HG03354 (cell line): ENCODE measurements at regions not wholly inside any gene's neighbourhood (a gene's known extent, or its start where the extent isn't known, plus 50 kb on each side); places are given as distances from the start of the nearest gene placed in this dataset.

Experiments used
- ATAC-seq: cut with Tn5 transposase; IDR thresholded peaks from one replicate; pipeline ENCODE4 v1.9.1; 2021; ENCODE audit warnings: mild to moderate bottlenecking; ENCODE audit not compliant: unreplicated experiment, poor library complexity, severe bottlenecking

DNA sequence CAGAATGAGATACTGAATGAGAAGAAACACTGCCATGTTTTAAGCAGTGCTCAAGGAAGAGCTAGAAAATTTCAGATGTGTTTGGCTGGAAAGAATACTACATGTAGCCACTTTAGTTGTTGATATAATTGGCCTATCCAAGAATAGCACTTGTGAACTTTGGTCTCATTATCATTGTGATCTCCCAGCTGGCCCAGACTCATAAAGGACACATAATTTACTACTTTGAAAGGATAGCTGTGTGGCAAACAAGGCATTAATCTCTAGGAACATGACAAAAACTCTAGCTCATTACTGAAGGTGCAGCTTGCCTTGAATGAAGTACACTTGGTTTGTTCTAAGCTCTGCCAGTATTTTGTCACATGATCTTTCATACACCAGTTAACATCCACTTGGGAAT lies 356.3 kb downstream of the CSNK1G3 start:
- ATAC-seq, result no peak

DNA sequence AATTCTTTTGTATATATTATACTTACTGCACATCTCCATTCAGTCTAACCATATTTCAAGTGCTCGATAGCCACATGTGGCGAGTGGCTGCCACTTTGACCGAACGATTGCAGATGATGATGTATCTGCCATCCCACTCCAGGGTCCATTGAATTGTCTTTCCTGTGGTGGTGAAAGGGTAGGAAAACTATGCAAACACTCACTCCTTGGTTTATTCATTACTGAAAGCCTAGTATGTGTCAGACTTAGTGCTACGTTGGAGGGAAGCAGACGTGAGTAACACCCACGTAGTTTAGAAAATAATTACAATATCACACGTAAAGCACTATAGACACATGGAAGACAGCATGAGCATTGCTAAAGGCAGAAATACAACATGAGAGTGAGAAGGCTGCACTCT lies 353.7 kb downstream of the CSNK1G3 start:
- ATAC-seq, result no peak

DNA sequence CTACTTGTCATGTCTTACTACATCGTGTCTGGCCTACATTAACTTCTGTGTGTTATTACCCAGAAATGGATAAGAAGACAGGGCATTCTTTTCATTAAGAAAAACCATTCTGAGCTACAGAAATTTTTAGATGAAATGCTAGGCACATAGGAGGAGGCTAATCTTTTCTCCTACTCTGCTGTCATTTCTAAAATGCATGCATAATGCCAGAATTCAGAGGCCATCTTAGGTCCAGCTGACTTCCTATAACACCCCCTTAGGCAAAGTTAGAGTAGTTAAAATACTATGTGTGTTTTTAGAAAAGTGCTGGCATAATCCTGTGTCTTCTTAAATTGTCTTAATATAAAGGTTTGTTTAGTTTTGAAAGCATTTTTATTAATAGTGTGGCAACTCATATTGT lies 352.6 kb downstream of the CSNK1G3 start:
- no peak for ATAC-seq

DNA sequence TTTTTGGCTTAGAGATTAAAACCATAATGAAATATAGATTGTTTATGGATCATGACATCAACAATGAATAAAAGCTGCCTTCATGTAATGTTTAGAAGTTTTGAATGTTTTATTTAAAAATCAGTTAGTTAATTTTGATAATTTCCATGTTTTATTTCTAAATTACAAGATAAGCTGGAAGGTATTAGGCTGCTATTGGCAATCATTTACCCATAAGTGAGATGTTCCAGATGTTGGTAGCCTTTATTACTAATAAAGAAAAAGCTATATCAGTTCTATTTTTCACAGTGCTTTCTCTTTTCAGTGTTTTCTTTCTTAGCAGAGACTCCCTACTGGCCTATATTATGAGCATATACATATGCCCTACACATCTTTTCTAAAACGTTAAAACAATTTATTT lies 347.0 kb downstream of the CSNK1G3 start:
- no peak for ATAC-seq

GRCh38 chr5:123856766-123857165 lies 344.8 kb downstream of the CSNK1G3 start:
- ATAC-seq, result no peak

DNA sequence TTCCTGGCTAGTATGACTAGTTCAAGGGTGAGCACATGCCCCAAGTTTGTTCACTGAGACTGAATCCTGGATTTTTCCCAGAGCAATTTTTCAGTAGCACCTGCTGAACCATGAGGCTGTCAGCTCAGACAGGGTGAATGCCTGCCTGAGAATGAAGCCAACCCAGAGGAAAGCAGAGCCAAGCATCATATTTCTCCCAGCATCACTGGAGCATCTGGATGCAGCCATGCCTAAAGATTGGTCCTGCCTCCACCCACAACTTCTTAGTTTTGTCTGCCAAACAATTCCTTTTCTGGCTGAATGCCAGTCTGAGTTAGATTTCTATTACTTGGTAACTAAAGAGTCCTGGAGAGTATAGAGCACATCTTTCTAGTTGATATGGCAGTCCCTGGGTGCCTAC lies 343.6 kb downstream of the CSNK1G3 start:
- ATAC-seq, result no peak

GRCh38 chr5:123845356-123846100 lies 333.6 kb downstream of the CSNK1G3 start:
- ATAC-seq, result no peak

DNA sequence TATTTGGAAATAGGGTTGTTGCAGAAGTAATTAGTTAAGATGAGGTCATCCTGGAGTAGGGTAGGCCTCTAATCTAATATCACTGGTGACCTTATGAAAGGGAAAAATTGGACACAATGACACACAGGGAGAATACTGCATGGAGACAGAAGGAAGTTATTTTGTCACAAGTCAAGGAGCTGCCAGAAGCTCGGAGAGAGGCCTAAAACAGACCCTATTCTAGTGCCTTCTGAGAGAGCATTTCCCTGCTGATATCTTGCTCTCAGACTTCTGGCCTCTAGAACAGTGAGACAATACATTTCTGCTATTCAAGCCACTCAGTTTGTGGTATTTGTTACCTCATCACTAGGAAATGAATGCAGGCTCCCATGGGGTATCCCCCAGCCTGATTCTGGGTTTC lies 332.9 kb downstream of the CSNK1G3 start:
- no peak for ATAC-seq

- no peak for ATAC-seq
Measured at GRCh38 chr5:123835421-123835820, 323.4 kb downstream of the CSNK1G3 start.

DNA sequence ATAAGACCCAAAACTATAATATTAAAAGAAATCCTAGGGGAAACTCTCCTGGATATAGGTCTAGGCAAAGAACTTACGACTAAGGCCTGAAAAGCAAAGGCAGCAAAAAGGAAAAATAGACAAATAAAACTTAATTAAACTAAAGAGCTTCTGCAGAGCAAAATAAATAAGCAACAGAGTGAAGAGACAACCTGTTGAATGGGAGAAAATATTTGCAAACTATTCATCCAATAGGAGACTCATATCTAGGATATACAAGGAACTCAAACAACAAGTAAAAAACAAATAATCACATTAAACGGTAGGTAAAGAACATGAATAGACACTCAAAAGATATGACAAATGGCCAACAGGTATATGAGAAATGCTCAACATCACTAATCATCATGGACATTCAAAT lies 318.6 kb downstream of the CSNK1G3 start:
- no peak for ATAC-seq

GRCh38 chr5:123827811-123828210 lies 315.8 kb downstream of the CSNK1G3 start:
- ATAC-seq, result no peak

GRCh38 chr5:123819833-123820232 lies 307.9 kb downstream of the CSNK1G3 start:
- ATAC-seq, result no peak

DNA sequence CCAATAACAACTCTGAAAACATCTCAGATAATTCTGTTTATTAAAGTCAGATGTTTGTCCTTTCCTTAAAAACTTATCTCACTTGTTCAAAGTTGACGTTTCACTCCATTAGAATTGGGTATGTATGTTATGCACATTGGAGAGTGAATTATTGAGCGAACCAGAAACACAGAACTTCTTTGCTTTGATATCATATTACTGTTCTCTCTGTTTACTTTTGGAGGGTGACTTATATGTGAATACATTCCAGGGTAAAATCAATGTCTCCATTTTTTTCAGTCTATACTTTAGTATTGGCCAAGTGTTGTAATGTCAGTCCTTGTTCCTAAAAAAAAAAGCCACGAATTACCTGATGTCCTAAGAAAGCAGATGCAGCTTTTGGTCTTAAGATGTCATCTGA lies 307.4 kb downstream of the CSNK1G3 start:
- ATAC-seq, result no peak

GRCh38 chr5:123817267-123817666 lies 305.3 kb downstream of the CSNK1G3 start:
- ATAC-seq, result no peak

- no peak for ATAC-seq
Measured at GRCh38 chr5:123814801-123815470, 303.0 kb downstream of the CSNK1G3 start.

GRCh38 chr5:123813937-123814624 lies 302.1 kb downstream of the CSNK1G3 start:
- peak; percentile 57 for ATAC-seq

- ATAC-seq, result no peak
Measured at GRCh38 chr5:123813264-123813663, 301.3 kb downstream of the CSNK1G3 start.

GRCh38 chr5:123811831-123812230 lies 299.9 kb downstream of the CSNK1G3 start:
- no peak for ATAC-seq

- ATAC-seq, result no peak
Measured at GRCh38 chr5:123810746-123811340, 298.9 kb downstream of the CSNK1G3 start.

- no peak for ATAC-seq
Measured at GRCh38 chr5:123810253-123810652, 298.3 kb downstream of the CSNK1G3 start.
